CD4-positive, alpha-beta memory T cell (primary cell): ENCODE measurements at regions not wholly inside any gene's neighbourhood (a gene's known extent, or its start where the extent isn't known, plus 50 kb on each side); places are given as distances from the start of the nearest gene placed in this dataset.

ENCODE experiments used
- CTCF ChIA-PET: fragments of 350-600 bp; sonication (Branson Sonifier 250); formaldehyde crosslinking; loops from one replicate; lab custom pipeline; 2021; ENCODE audit warnings: inconsistent platforms; ENCODE audit not compliant: partially characterized antibody; lab: Charles Lee
- POLR2A ChIA-PET: fragments of 350-600 bp; sonication (Branson Sonifier 250); formaldehyde crosslinking; loops from one replicate; lab custom pipeline; 2021; ENCODE audit not compliant: partially characterized antibody; lab: Charles Lee
- DNase-seq, 5 donors: peaks; one replicate each; pipeline versions ENCODE4 v3.0.0 to v3.0.0-alpha.2; 2020 to 2022; ENCODE audit warnings: mixed read lengths in 1 of 5
- H3K27ac ChIP-seq: one replicate; pipeline ENCODE4 v1.7.0; 2013; ENCODE audit warnings: low read depth, low read length
- H3K27me3 ChIP-seq: 2 replicates; pipeline ENCODE4 v1.7.0; 2013; ENCODE audit warnings: mild to moderate bottlenecking, low read length, moderate library complexity; ENCODE audit not compliant: insufficient read depth
- H3K36me3 ChIP-seq: 2 replicates; pipeline ENCODE4 v1.7.0; 2013; ENCODE audit warnings: mild to moderate bottlenecking, low read length, moderate library complexity; ENCODE audit not compliant: insufficient read depth
- H3K4me1 ChIP-seq: 2 replicates; pipeline ENCODE4 v1.7.0; 2013; ENCODE audit warnings: mild to moderate bottlenecking, low read length, moderate library complexity; ENCODE audit not compliant: insufficient read depth
- H3K4me3 ChIP-seq, 2 donors: one replicate each; pipeline ENCODE4 v1.7.0; 2013; ENCODE audit warnings: low read length in 2 of 2, mild to moderate bottlenecking in 1 of 2
- H3K9me3 ChIP-seq, 2 donors: one replicate each; pipeline ENCODE4 v1.7.0; 2013; ENCODE audit warnings: low read length in 2 of 2, control low read depth in 1 of 2; ENCODE audit not compliant: control insufficient read depth in 1 of 2
- H3K27ac Mint-ChIP-seq, 7 donors: one replicate each; pipeline ENCODE4 v1.8.0; 2020 to 2021; ENCODE audit warnings: mixed read lengths in 7 of 7, mild to moderate bottlenecking in 6 of 7, inconsistent platforms in 3 of 7, moderate library complexity in 3 of 7
- H3K27me3 Mint-ChIP-seq, 2 donors: one replicate each; pipeline ENCODE4 v1.8.0; 2020 to 2021; ENCODE audit warnings: mixed read lengths in 2 of 2
- H3K36me3 Mint-ChIP-seq, 2 donors: one replicate each; pipeline ENCODE4 v1.8.0; 2020 to 2021; ENCODE audit warnings: mixed read lengths in 2 of 2, inconsistent platforms in 1 of 2, mild to moderate bottlenecking in 1 of 2
- H3K4me1 Mint-ChIP-seq, 4 donors: one replicate each; pipeline ENCODE4 v1.8.0; 2020 to 2021; ENCODE audit warnings: mixed read lengths in 4 of 4, mild to moderate bottlenecking in 1 of 4
- H3K4me3 Mint-ChIP-seq, 8 donors: one replicate each; pipeline ENCODE4 v1.8.0; 2020 to 2021; ENCODE audit warnings: mixed read lengths in 8 of 8, mild to moderate bottlenecking in 7 of 8, moderate library complexity in 6 of 8, inconsistent platforms in 3 of 8
- H3K9me3 Mint-ChIP-seq, 8 donors: one replicate each; pipeline ENCODE4 v1.8.0; 2020 to 2021; ENCODE audit warnings: mixed read lengths in 8 of 8, mild to moderate bottlenecking in 5 of 8, inconsistent platforms in 3 of 8, moderate library complexity in 1 of 8
- intact Hi-C: fragments of 100-400 bp; cut with micrococcal nuclease; formaldehyde crosslinking; loops from one replicate; pipeline ENCODE4 v1.15.1; 2023

- no peaks in the 10 kb centered on the region for H3K36me3 Mint-ChIP-seq
- Histone ChIP-seq H3K27me3 (no peaks in the 10 kb centered on the region), H3K27ac (no peak overlapping the region), H3K9me3 (no peaks in the 10 kb centered on the region), H3K4me1 (no peaks in the 10 kb centered on the region), H3K4me3 (no peak overlapping the region), H3K36me3 (no peaks in the 10 kb centered on the region)
- H3K4me3 Mint-ChIP-seq, result no peak overlapping the region
- DNase-seq, result no peak
- CTCF ChIA-PET, result no interaction called here
- no peaks in the 10 kb centered on the region for H3K4me1 Mint-ChIP-seq
- no peak overlapping the region for H3K27ac Mint-ChIP-seq
- POLR2A ChIA-PET, result no interaction called here
- no peaks in the 10 kb centered on the region for H3K27me3 Mint-ChIP-seq
- intact Hi-C loops, result no loop called here
- peaks cover 0 to 12% (median 4%) of the 10 kb centered on the region in 8 donors for H3K9me3 Mint-ChIP-seq
Measured at GRCh38 chr12:115140981-115141655, 457.1 kb upstream of the TBX3 start.

- Histone ChIP-seq H3K4me1 (no peaks in the 10 kb centered on the region), H3K9me3 (no peaks in the 10 kb centered on the region), H3K4me3 (no peak overlapping the region), H3K36me3 (no peaks in the 10 kb centered on the region), H3K27me3 (no peaks in the 10 kb centered on the region), H3K27ac (no peak overlapping the region)
- intact Hi-C loops, result no loop called here
- H3K4me1 Mint-ChIP-seq, result no peaks in the 10 kb centered on the region
- no peak for DNase-seq
- H3K27me3 Mint-ChIP-seq, result no peaks in the 10 kb centered on the region
- H3K4me3 Mint-ChIP-seq, result no peak overlapping the region
- ChIA-PET CTCF (no interaction called here), POLR2A (no interaction called here)
- no peaks in the 10 kb centered on the region for H3K36me3 Mint-ChIP-seq
- H3K9me3 Mint-ChIP-seq, result peaks cover 0 to 12% (median 3%) of the 10 kb centered on the region in 8 donors
- no peak overlapping the region for H3K27ac Mint-ChIP-seq
Measured at GRCh38 chr12:115137812-115138521, 454.0 kb upstream of the TBX3 start.

- Mint-ChIP-seq H3K9me3 (peaks cover 0 to 13% (median 6%) of the 10 kb centered on the region in 8 donors), H3K36me3 (no peaks in the 10 kb centered on the region), H3K27me3 (no peaks in the 10 kb centered on the region), H3K27ac (no peak overlapping the region), H3K4me1 (no peaks in the 10 kb centered on the region), H3K4me3 (no peak overlapping the region)
- ChIA-PET POLR2A (no interaction called here), CTCF (no interaction called here)
- Histone ChIP-seq H3K9me3 (no peaks in the 10 kb centered on the region), H3K4me1 (no peaks in the 10 kb centered on the region), H3K27me3 (no peaks in the 10 kb centered on the region), H3K4me3 (no peak overlapping the region), H3K27ac (no peak overlapping the region), H3K36me3 (no peaks in the 10 kb centered on the region)
- no peak for DNase-seq
- intact Hi-C loops, result no loop called here
Measured at GRCh38 chr12:115135800-115136211, 451.8 kb upstream of the TBX3 start.

- Histone ChIP-seq H3K4me3 (no peak overlapping the region), H3K27ac (no peak overlapping the region), H3K36me3 (no peaks in the 10 kb centered on the region), H3K4me1 (no peaks in the 10 kb centered on the region), H3K9me3 (no peaks in the 10 kb centered on the region), H3K27me3 (no peaks in the 10 kb centered on the region)
- Mint-ChIP-seq H3K36me3 (no peaks in the 10 kb centered on the region), H3K9me3 (peaks cover 0 to 16% (median 7%) of the 10 kb centered on the region in 8 donors), H3K27ac (no peak overlapping the region), H3K27me3 (no peaks in the 10 kb centered on the region), H3K4me3 (no peak overlapping the region), H3K4me1 (no peaks in the 10 kb centered on the region)
- POLR2A ChIA-PET, result no interaction called here
- CTCF ChIA-PET, result no interaction called here
- intact Hi-C loops, result no loop called here
- DNase-seq, result no peak
Measured at GRCh38 chr12:115134298-115134697, 450.3 kb upstream of the TBX3 start.

- no peak for DNase-seq
- CTCF ChIA-PET, result no interaction called here
- intact Hi-C loops, result no loop called here
- Mint-ChIP-seq H3K27ac (no peak overlapping the region), H3K36me3 (no peaks in the 10 kb centered on the region), H3K4me1 (no peaks in the 10 kb centered on the region), H3K27me3 (no peaks in the 10 kb centered on the region), H3K9me3 (peaks cover 0 to 16% (median 8%) of the 10 kb centered on the region in 8 donors), H3K4me3 (no peak overlapping the region)
- Histone ChIP-seq H3K4me3 (no peak overlapping the region), H3K4me1 (no peaks in the 10 kb centered on the region), H3K36me3 (no peaks in the 10 kb centered on the region), H3K9me3 (no peaks in the 10 kb centered on the region), H3K27ac (no peak overlapping the region), H3K27me3 (no peaks in the 10 kb centered on the region)
- POLR2A ChIA-PET, result no interaction called here
Measured at GRCh38 chr12:115132905-115133304, 448.9 kb upstream of the TBX3 start.

- POLR2A ChIA-PET, result no interaction called here
- no peaks in the 10 kb centered on the region for H3K4me1 Mint-ChIP-seq
Measured at GRCh38 chr12:115132145-115132544, 448.2 kb upstream of the TBX3 start.

GRCh38 chr12:115129727-115130126 lies 445.8 kb upstream of the TBX3 start:
- Histone ChIP-seq H3K4me1 (no peaks in the 10 kb centered on the region), H3K36me3 (no peaks in the 10 kb centered on the region), H3K4me3 (no peak overlapping the region), H3K27me3 (no peaks in the 10 kb centered on the region), H3K27ac (no peak overlapping the region), H3K9me3 (no peaks in the 10 kb centered on the region)
- intact Hi-C loops, result no loop called here
- Mint-ChIP-seq H3K9me3 (peaks cover 0 to 17% (median 7%) of the 10 kb centered on the region in 8 donors), H3K36me3 (no peaks in the 10 kb centered on the region), H3K27ac (no peak overlapping the region), H3K4me3 (no peak overlapping the region), H3K27me3 (no peaks in the 10 kb centered on the region), H3K4me1 (no peaks in the 10 kb centered on the region)
- ChIA-PET POLR2A (no interaction called here), CTCF (no interaction called here)
- DNase-seq, result no peak

More at GRCh38 chr12:115132145-115132544, 448.2 kb upstream of the TBX3 start:
- Histone ChIP-seq H3K9me3 (no peaks in the 10 kb centered on the region), H3K4me3 (no peak overlapping the region), H3K27me3 (no peaks in the 10 kb centered on the region), H3K36me3 (no peaks in the 10 kb centered on the region), H3K27ac (no peak overlapping the region), H3K4me1 (no peaks in the 10 kb centered on the region)
- Mint-ChIP-seq H3K4me3 (no peak overlapping the region), H3K27ac (no peak overlapping the region), H3K27me3 (no peaks in the 10 kb centered on the region), H3K9me3 (peaks cover 0 to 15% (median 8%) of the 10 kb centered on the region in 8 donors), H3K36me3 (no peaks in the 10 kb centered on the region)
- intact Hi-C loops, result no loop called here
- no peak for DNase-seq
- CTCF ChIA-PET, result no interaction called here
